ENCODE measurements at regions not wholly inside any gene's neighbourhood (a gene's known extent, or its start where the extent isn't known, plus 50 kb on each side); places are given as distances from the start of the nearest gene placed in this dataset.

DNA sequence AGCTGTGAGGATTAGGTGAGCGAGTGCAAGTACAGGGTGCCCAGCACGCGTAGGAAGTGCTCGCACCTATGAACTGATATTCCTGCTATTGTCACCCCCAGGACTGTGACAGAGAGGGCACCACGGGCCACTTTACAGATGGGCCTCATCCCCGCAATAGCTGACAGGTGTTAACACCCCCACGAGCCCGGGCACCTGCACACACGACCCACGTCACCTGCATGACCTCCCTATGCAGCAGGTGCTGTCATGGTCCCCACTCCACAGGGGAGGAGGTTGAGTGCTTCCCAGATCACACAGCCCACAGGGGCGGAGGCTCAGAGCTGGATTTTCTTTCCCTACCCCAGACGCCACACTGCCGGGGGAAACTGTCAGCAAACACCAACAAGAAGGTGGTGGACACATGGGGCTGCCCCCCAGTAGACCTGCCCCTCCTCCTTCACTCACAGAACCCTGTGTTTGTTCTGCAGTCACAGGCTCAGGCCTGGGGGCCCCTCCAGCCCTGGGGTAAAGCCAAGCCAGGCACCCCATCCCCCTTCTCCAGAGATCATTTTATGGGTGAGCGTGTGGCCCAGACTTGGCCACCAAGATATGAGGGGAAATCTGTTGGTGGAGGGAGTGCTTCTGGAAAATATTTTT lies 465.5 kb downstream of the MATN1 start:
- POLR2A ChIA-PET: no interaction called here

More for the DNA sequence above, 465.5 kb downstream of the MATN1 start:
- no peaks in the 10 kb centered on the region for H3K79me2 ChIP-seq (ENCODE audit: insufficient read depth, low read length)
- no peak overlapping the region for H2AFZ ChIP-seq (ENCODE audit: low read depth, low read length, poor library complexity, severe bottlenecking)
- H4K20me1 ChIP-seq (ENCODE audit: insufficient read depth): no peaks in the 10 kb centered on the region
- TF ChIP-seq, protein P1, sequence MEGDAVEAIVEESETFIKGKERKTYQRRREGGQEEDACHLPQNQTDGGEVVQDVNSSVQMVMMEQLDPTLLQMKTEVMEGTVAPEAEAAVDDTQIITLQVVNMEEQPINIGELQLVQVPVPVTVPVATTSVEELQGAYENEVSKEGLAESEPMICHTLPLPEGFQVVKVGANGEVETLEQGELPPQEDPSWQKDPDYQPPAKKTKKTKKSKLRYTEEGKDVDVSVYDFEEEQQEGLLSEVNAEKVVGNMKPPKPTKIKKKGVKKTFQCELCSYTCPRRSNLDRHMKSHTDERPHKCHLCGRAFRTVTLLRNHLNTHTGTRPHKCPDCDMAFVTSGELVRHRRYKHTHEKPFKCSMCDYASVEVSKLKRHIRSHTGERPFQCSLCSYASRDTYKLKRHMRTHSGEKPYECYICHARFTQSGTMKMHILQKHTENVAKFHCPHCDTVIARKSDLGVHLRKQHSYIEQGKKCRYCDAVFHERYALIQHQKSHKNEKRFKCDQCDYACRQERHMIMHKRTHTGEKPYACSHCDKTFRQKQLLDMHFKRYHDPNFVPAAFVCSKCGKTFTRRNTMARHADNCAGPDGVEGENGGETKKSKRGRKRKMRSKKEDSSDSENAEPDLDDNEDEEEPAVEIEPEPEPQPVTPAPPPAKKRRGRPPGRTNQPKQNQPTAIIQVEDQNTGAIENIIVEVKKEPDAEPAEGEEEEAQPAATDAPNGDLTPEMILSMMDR (IDR thresholded peaks at IDR 0.05 in 2 of 3, conservative IDR thresholded peaks at IDR 0.05 in 1 of 3; ENCODE audit: borderline replicate concordance in 1 of 3, insufficient read depth in 1 of 3, low read depth in 2 of 3, low read length in 2 of 3): no peak
- TF ChIP-seq POLR2A (IDR thresholded peaks at IDR 0.05; ENCODE audit: borderline replicate concordance, extremely low read depth, insufficient read depth, insufficient read length): no peak
- TF ChIP-seq JUND (IDR thresholded peaks at IDR 0.05): no peak
- TF ChIP-seq SRF (IDR thresholded peaks at IDR 0.05; ENCODE audit: low read depth): no peak
- TF ChIP-seq REST (IDR thresholded peaks at IDR 0.05; ENCODE audit: low read depth): no peak
- no peak for TF ChIP-seq FOSL1 (IDR thresholded peaks at IDR 0.05; ENCODE audit: low read depth)
- no peak for TF ChIP-seq ZNF274 (IDR thresholded peaks at IDR 0.05; ENCODE audit: low read depth, low read length)
- TF ChIP-seq YY1 (IDR thresholded peaks at IDR 0.05; ENCODE audit: extremely low read depth, insufficient replicate concordance, low read depth, low read length): no peak
- TF ChIP-seq TCF7L2 (IDR thresholded peaks at IDR 0.05; ENCODE audit: borderline replicate concordance, extremely low read depth, insufficient read depth, insufficient read length): no peak
- TF ChIP-seq CEBPB (IDR thresholded peaks at IDR 0.05; ENCODE audit: low read depth): no peak
- peaks cover 35% of the 10 kb centered on the region for H3K27me3 ChIP-seq (ENCODE audit: insufficient read depth, low read length)
- H3K9ac ChIP-seq (ENCODE audit: low read length): no peak overlapping the region
- no peak overlapping the region for H3K27ac ChIP-seq (ENCODE audit: low read depth, low read length)
- H3K4me3 ChIP-seq (replicated peaks in 1 of 2; ENCODE audit: low read depth in 1 of 2, low read length in 2 of 2): no peak overlapping the region
- RAD21 ChIA-PET (ENCODE audit: low non-redundant PET in 1 of 2, low total read pairs in 2 of 2, uncharacterized antibody in 2 of 2, unreplicated experiment in 2 of 2): no interaction called here
- no TSS peak for BruUV-seq (replicated peaks)
- ATAC-seq (no peak), DNase-seq (ENCODE audit: low read depth, low spot score) (no peak)
- intact Hi-C loops (cut with micrococcal nuclease): no loop called here
- H3K9me3 ChIP-seq (ENCODE audit: control insufficient read depth in 1 of 2, insufficient read depth in 1 of 2, low read depth in 1 of 2, low read length in 2 of 2): 0 out of 4 replicates have a peak, but pooled peaks cover 0 to 4% of the 10 kb centered on the region in 2 experiments
- CTCF ChIA-PET: no interaction called here
- H3K4me2 ChIP-seq (ENCODE audit: low read length): no peak overlapping the region
- no peaks in the 10 kb centered on the region for H3K9me2 ChIP-seq (ENCODE audit: insufficient read depth)
- H3K4me1 ChIP-seq (ENCODE audit: control insufficient read depth in 1 of 2, insufficient read depth in 2 of 2, low read length in 2 of 2): no peaks in the 10 kb centered on the region
- H3K36me3 ChIP-seq (ENCODE audit: control insufficient read depth in 1 of 2, insufficient read depth in 2 of 2, low read length in 2 of 2): no peaks in the 10 kb centered on the region

Data from HCT116 (cell line).